NCI-H1092 (cell line): ENCODE measurements at regions not wholly inside any gene's neighbourhood (a gene's known extent, or its start where the extent isn't known, plus 50 kb on each side); places are given as distances from the start of the nearest gene placed in this dataset.
"Not testable (repeated sequence)": the region's sequence is repeated elsewhere in the genome, so short reads cannot be mapped to it uniquely, and the experiment has no call there.

ENCODE experiments used
- DNase-seq: peaks from one replicate; lab custom pipeline; 2025; lab: John Stamatoyannopoulos, UW

- no peak for DNase-seq
These were observed 831.0 kb upstream of the ACVR2A start for GRCh38 chr2:147013696-147014392.

- no peak for DNase-seq
These were observed 836.3 kb upstream of the ACVR2A start for GRCh38 chr2:147008481-147008880.

GRCh38 chr2:147006736-147007141, 838.1 kb upstream of the ACVR2A start:
- no peak for DNase-seq

- DNase-seq, result no peak
These were observed 841.7 kb upstream of the ACVR2A start for GRCh38 chr2:147003081-147003480.

GRCh38 chr2:147002256-147002655, 842.6 kb upstream of the ACVR2A start:
- no peak for DNase-seq

GRCh38 chr2:147001061-147001460, 843.8 kb upstream of the ACVR2A start:
- DNase-seq, result no peak

GRCh38 chr2:147000151-147000550, 844.7 kb upstream of the ACVR2A start:
- not testable (repeated sequence) for DNase-seq

GRCh38 chr2:146997945-146998344, 846.9 kb upstream of the ACVR2A start:
- DNase-seq, result no peak

GRCh38 chr2:146997488-146997887, 847.3 kb upstream of the ACVR2A start:
- no peak for DNase-seq

- no peak for DNase-seq
These were observed 850.6 kb upstream of the ACVR2A start for GRCh38 chr2:146994246-146994645.

- DNase-seq, result no peak
These were observed 852.4 kb upstream of the ACVR2A start for GRCh38 chr2:146992466-146992865.

- no peak for DNase-seq
These were observed 852.8 kb upstream of the ACVR2A start for GRCh38 chr2:146992057-146992456.

GRCh38 chr2:146990311-146991054, 854.3 kb upstream of the ACVR2A start:
- DNase-seq, result no peak

- no peak for DNase-seq
These were observed 855.1 kb upstream of the ACVR2A start for GRCh38 chr2:146989741-146990140.

GRCh38 chr2:146987996-146988395, 856.8 kb upstream of the ACVR2A start:
- no peak for DNase-seq

- DNase-seq, result no peak
These were observed 858.7 kb upstream of the ACVR2A start for GRCh38 chr2:146986161-146986560.

- DNase-seq, result no peak
These were observed 859.1 kb upstream of the ACVR2A start for GRCh38 chr2:146985753-146986152.

- no peak for DNase-seq
These were observed 860.8 kb upstream of the ACVR2A start for GRCh38 chr2:146984014-146984413.

GRCh38 chr2:146982393-146982846, 862.4 kb upstream of the ACVR2A start:
- no peak for DNase-seq

GRCh38 chr2:146981921-146982320, 862.9 kb upstream of the ACVR2A start:
- no peak for DNase-seq

- no peak for DNase-seq
These were observed 865.1 kb upstream of the ACVR2A start for GRCh38 chr2:146979746-146980145.

GRCh38 chr2:146978577-146979555, 866.0 kb upstream of the ACVR2A start:
- DNase-seq, result no peak
